ELF-1 (cell line): ENCODE measurements at regions not wholly inside any gene's neighbourhood (a gene's known extent, or its start where the extent isn't known, plus 50 kb on each side); places are given as distances from the start of the nearest gene placed in this dataset.

ENCODE experiments used
- DNase-seq: peaks from one replicate; pipeline ENCODE4 v3.0.0-alpha.2; 2016; ENCODE audit warnings: low read depth, low spot score

DNA sequence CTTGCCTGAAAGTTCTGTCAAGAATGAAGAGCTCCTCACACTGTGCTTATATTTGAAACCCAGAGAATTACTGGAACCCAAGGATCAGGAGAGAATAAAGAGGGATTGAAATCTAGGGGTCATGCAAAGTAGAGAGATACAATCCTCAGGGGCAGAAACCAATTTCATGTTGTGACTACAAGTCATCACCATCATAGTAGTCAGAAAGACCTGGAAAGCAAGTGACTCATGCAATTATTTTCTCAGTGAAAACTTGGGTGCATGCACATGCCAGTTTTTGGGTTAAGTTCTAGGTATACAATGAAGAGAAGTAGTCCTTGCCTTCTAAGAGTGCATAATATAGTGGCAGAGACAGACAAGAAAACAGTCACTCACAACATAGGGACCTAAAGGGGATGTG, 210.0 kb downstream of the ZC3H11B start:
- no peak for DNase-seq

DNA sequence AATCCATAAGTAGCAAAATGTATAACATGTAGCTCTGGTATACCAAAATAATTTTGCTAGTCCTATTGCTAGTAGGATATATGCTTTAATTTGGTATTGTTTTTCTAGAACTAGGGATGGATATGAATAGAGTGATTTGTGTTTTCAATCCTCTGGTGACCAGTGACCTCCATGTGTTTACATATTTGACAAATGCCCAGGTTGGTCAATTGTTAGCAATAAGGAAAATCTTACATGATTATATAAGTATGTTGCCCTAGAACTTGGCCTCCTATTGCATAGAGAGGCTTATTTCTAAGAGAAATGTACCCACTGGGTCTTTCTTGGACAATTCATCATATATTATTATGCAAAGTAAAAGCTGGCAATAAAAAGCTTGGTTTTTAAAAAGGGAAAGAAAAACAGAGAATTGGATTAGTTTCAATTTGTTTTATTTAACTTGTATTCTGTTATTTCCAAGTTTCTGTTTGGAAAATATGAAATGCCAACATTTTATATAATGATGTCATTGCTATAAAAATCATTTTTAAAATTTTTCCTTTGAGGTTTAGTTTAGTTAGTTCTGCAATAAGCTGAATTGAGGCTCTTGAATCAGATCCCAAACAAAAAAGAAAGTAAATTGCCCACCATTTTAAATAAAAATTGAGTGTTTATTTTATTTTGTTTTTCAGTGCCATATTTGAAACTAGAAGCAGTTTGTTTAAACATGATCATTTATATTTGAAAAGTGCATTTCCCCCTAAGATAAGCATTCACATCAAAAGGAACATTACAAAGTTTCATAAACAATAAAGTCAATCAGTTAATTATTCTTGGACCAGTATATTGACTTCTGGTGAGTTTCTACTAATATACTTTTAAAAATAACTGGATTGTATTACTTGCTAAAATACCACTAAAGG, 210.9 kb downstream of the ZC3H11B start:
- no peak for DNase-seq

- no peak for DNase-seq
Measured at GRCh38 chr1:219399446-219399845, 213.5 kb downstream of the ZC3H11B start.

DNA sequence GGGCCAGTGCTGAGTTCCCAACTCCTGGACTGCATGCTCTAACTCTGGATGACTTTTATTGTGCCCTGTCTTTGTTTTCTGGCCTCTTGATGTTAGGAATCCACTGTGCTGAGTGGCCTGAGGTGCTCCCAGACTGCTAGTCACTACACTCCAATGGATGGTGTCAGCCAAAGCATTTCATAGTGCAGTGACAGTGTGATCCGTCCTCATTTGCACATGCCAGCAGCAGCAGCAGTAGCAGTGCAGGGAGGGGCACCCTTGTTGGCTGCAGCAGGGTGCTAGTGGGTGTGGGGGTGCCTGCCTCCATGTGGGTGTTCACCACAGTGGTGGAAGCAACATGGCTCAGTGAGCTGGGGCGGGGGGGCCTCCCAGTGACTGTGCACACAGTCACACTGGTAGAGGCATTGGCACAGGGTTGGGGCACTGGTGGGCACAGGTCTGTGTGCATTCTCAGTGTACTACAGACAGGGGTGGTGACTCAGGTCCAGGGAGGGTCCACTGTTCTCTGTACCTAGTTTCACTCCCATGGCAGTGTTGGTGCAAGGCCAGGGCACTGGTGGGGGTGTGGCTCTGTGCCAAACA, 214.0 kb downstream of the ZC3H11B start:
- no peak for DNase-seq

- DNase-seq: no peak
Measured at GRCh38 chr1:219397511-219397910, 215.4 kb downstream of the ZC3H11B start.

GRCh38 chr1:219391297-219391696, 217.6 kb downstream of the LYPLAL1 start:
- DNase-seq: no peak

GRCh38 chr1:219387211-219387610, 213.5 kb downstream of the LYPLAL1 start:
- DNase-seq: no peak

DNA sequence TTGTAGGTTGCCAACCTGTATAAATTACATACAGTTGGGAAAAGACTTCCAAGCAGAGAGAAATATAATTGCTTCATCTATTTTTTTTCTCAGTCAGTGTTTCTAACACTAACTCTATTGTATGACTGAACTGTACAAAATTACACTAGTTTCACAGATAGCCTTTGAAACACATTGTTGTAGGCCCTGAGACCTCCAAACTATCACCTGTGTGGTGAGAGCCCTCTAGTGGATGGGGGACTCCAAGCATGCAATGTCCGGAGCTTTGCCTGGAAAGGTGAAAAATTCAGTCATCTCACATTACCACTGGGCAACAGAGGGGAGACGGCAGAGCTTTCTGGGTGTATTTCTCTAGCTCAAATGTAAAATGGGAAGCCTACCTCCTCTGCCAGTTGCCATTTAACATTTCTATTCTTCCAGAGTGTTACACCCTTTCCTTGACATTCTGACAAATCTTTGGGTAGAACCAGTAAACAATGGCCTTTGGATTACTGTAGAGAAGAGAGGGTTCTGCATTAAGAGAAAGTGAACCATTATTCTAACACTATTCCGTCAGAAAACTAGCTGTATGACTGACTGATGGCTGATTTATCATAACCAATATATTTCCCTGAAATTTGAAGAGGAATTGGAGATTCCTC, 212.2 kb downstream of the LYPLAL1 start:
- peak; percentile 60 for DNase-seq

- no peak for DNase-seq
Measured at GRCh38 chr1:219383281-219383680, 209.6 kb downstream of the LYPLAL1 start.

DNA sequence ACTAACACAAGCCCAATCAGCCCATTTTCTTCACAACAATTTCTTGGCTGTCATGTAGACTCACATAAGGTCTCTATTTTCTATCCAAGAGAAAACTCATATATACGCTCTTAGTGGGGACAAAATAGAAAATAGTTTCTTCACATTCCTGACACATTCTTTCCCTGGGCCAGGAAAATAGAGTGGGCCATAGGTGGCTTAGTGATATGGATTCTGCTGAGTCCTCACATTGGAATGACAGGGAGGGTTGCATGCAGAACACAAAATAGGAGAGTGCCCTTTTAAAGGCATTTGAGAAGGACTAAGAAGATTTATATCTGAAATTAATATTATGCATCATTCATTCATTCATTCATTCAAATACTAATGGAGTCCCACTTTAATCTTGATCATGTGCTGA, 207.7 kb downstream of the LYPLAL1 start:
- no peak for DNase-seq

GRCh38 chr1:219380463-219380862, 206.8 kb downstream of the LYPLAL1 start:
- DNase-seq: no peak

DNA sequence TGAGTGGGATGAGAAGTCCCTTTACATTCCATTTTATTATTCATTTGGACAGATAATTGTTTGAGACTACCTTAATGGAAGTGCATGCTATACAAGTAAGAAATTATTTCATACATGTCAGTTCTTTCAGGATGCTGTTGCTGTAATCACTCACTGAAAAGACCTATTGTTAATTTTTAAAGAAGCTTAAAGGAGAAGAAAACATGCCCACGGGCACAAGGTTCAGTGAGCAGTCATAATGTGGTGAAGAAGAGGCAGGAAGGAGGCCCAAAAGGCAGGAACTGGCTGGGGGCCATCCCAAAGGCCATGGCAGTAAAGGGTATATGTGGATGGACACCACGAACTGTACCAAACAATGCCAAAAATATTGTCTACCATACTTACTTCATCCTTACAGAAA, 206.0 kb downstream of the LYPLAL1 start:
- no peak for DNase-seq

DNA sequence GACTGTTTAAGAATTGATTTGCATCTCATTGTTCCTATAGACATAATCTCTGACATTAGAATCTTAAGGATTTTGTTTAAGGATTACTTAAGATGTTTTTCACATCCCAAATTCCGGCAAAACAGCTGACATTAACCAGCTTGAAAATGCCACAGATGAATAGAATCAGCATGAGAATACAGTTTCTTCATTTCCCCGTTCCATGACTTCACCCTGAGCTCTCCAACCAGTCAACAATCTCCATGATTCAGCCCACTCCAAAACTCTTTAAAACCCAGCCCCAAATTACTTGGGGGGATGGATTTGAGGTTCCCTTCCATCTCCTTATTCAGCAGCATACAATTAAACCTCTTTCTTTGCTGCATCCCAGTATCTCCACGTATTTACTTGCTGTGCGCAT, 201.0 kb downstream of the LYPLAL1 start:
- DNase-seq: no peak

DNA sequence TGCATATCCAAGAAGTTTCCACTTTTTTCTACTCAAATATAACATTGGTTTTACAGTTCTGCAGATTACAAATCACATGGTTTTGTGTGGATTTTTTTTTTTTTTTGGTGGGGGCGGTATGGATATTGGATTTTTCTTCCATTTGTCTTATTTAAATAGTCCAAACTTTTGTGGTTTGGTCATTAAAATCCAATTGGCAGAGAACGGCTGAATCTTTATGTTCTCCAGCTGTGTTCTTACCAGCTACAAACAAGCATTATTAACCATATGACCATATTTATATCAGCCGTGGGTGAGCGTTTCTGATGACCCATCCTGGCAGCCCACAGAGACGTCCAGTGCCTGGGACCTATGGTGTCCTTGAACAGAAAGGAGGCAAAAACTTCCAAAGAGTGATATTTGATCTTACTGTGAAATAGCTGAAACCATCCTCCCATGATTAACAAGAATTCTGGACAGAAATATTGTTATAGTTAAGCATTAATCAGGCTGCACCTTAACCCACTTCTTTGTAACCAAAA, 200.4 kb downstream of the LYPLAL1 start:
- no peak for DNase-seq

DNA sequence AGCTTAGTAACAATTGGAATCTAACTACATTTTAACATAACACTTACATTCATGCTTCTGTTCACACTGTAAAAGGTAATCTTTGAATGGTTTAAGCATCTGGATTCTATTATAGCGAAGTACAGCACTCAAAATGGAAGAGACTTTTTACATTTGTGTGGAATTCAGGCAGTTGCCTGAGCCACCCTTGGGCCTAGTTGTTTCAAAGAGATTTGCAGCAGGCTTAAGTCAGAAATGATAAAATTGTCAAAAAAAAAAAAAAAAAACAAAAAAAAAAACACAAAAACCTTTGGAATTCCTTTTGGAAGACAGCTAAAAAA, 199.9 kb downstream of the LYPLAL1 start:
- no peak for DNase-seq

- DNase-seq: no peak
Measured at GRCh38 chr1:219372916-219373615, 199.4 kb downstream of the LYPLAL1 start.

DNA sequence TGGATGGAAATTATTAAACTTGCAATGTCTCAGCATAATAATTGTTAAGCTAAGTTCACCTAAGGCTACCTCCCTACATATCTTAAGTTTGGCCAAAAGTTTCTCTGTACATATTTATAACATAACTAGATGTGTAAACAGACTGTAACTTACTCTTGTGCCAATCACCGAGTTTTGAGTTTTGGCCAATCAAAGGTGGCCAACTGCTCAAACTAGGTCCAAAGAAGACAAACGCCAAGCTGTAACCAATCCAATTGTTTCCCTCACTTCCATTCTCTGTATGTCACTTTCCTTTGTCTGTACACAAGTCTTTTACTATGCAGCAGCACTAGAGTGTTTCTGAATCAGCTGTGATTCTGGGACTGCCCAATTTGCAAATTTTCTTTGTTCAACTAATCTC, 197.8 kb downstream of the LYPLAL1 start:
- no peak for DNase-seq

DNA sequence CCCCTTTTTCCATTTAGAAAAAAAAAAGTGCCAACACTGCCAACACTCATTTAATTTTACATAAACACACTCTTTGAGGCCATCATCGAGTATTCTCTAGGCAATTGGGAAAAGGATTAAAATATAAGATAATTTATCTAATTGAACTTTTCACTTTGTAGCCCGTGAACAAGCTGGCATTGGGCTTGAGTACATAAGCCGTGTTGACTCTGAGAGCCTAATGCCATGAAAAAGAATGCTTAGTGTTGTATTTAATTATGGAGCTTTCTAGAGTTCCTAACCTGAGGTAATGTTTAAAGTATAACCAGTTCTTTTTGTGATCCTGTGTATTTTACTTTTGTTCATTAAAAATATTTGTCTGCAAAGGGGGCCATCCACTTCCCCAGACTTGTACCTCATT, 193.8 kb downstream of the LYPLAL1 start:
- no peak for DNase-seq

GRCh38 chr1:219365451-219365850, 191.8 kb downstream of the LYPLAL1 start:
- no peak for DNase-seq

GRCh38 chr1:219362702-219363101, 189.0 kb downstream of the LYPLAL1 start:
- DNase-seq: no peak

DNA sequence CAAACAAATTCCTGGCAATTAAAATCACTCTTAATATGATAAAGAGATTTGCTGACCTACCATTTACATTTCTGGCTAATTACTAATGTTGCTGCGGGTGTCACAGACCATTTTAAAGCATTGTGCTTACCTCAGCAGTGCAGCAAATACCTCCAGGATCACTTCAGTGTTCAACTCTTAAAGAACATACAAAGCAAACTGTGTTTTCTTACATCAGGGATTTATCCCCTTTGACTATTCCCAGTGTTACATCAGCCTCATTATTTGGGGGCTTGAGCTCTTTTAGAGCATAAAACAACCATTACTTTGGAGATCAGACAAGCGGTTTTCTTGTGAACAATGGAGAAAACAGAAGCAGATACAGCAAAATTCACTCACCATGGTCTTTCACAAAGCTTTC, 185.4 kb downstream of the LYPLAL1 start:
- DNase-seq: no peak

DNA sequence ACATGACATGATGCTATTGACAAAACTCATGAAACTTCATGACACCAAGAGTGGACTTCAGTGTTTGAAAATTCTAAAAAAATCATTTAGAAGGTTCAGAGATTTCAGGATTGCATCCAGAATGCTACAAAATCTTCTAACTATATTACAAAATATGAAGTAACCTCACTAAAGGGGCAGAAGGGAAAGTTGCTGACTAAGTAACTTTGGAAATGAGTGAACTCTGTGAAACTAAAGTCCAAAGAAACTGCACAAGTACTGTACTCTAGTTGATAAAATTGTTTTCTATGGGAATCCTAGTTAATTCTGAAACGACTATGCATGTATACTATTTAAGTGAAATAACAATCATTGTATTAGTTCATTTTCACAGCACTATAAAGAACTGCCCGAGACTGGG, 184.4 kb downstream of the LYPLAL1 start:
- no peak for DNase-seq
